ENCODE measurements at regions not wholly inside any gene's neighbourhood (a gene's known extent, or its start where the extent isn't known, plus 50 kb on each side); places are given as distances from the start of the nearest gene placed in this dataset.

GRCh38 chr13:68846663-68847062 lies 1261.0 kb upstream of the ATXN8OS start:
- Histone ChIP-seq H2BK120ac (replicated peaks; ENCODE audit: low read depth, low read length) (no peak overlapping the region), H3K23me2 (ENCODE audit: low read depth, low read length) (no peaks in the 10 kb centered on the region), H3K79me1 (ENCODE audit: low read depth, low read length) (no peaks in the 10 kb centered on the region), H4K8ac (ENCODE audit: extremely low read depth, insufficient read depth, low read length) (no peak overlapping the region), H4K91ac (replicated peaks; ENCODE audit: insufficient read length, low read length) (no peak overlapping the region), H3K14ac (ENCODE audit: insufficient read length) (no peak overlapping the region), H3K9me3 (ENCODE audit: insufficient read depth in 2 of 2, low read depth in 1 of 2, low read length in 1 of 2) (peaks cover 3 to 7% of the 10 kb centered on the region in 2 experiments; a peak in 1 of 4 replicates), H2AK5ac (ENCODE audit: low read depth, low read length) (no peak overlapping the region), H3K4ac (replicated peaks; ENCODE audit: insufficient read length, low read depth, low read length) (no peak overlapping the region), H3K23ac (ENCODE audit: insufficient read length) (no peak overlapping the region), H3K9ac (replicated peaks in 1 of 4; ENCODE audit: extremely low read depth in 1 of 4, low read depth in 3 of 4, low read length in 3 of 4) (no peak overlapping the region), H3K4me3 (ENCODE audit: extremely low read depth in 1 of 4, insufficient read depth in 2 of 4, low read depth in 3 of 4, low read length in 4 of 4) (no peak overlapping the region), H3K18ac (ENCODE audit: extremely low read depth, low read length) (no peak overlapping the region), H2BK20ac (ENCODE audit: low read length) (no peak overlapping the region), H3K4me1 (replicated peaks in 1 of 4; ENCODE audit: control insufficient read depth in 3 of 4, insufficient read depth in 4 of 4, low read length in 3 of 4) (no peaks in the 10 kb centered on the region), H2BK5ac (ENCODE audit: low read depth, low read length) (no peak overlapping the region), H3K4me2 (ENCODE audit: insufficient read depth in 1 of 2, low read depth in 2 of 2, low read length in 2 of 2) (no peak overlapping the region), H4K5ac (ENCODE audit: insufficient read length, low read depth, low read length) (no peak overlapping the region), H2BK12ac (ENCODE audit: low read depth, low read length) (no peak overlapping the region), H3K27me3 (replicated peaks in 1 of 4; ENCODE audit: control insufficient read depth in 3 of 4, extremely low read depth in 1 of 4, insufficient read depth in 3 of 4, low read length in 3 of 4) (no peaks in the 10 kb centered on the region), H3K27ac (ENCODE audit: low read depth, low read length) (no peak overlapping the region), H2AFZ (ENCODE audit: low read length) (peak overlapping the region; percentile 32; the same call in 1 of the 2 replicates), H3K79me2 (ENCODE audit: control insufficient read depth in 1 of 2, insufficient read depth in 2 of 2, low read length in 2 of 2) (no peaks in the 10 kb centered on the region), H2BK15ac (ENCODE audit: low read length) (no peak overlapping the region), H3K56ac (replicated peaks; ENCODE audit: insufficient read length, low read depth, low read length) (no peak overlapping the region), H4K20me1 (replicated peaks in 1 of 2; ENCODE audit: control insufficient read depth in 1 of 2, insufficient read depth in 2 of 2, low read length in 2 of 2) (no peaks in the 10 kb centered on the region), H3K36me3 (ENCODE audit: control insufficient read depth in 2 of 4, insufficient read depth in 4 of 4, low read length in 3 of 4) (peaks cover 0 to 2% (median 0%) of the 10 kb centered on the region in 4 experiments; a peak in 2 of 8 replicates)
- POLR2A ChIA-PET (ENCODE audit: partially characterized antibody): no interaction called here
- WGBS, 2 experiments (ENCODE audit: extremely low coverage in 1 of 2, insufficient coverage in 1 of 2, insufficient read length in 1 of 2, insufficient replicate concordance in 2 of 2, low coverage in 1 of 2, low lambda C conversion rate in 2 of 2, missing lambda C conversion rate in 1 of 2): 92% methylated on average over 1 of the region's 1 CpG; no CpG with 5 or more reads in 1 of the 2 experiments
- FAIRE-seq (no peak), DNase-seq (ENCODE audit: low read depth in 1 of 2, low spot score in 2 of 2) (no peak)
- CTCF ChIA-PET (ENCODE audit: partially characterized antibody): no interaction called here
- no peak for TF ChIP-seq YY1 (IDR thresholded peaks at IDR 0.05; ENCODE audit: low read depth, low read length)
- no peak for TF ChIP-seq BRCA1 (IDR thresholded peaks at IDR 0.05; ENCODE audit: low read depth, low read length)
- no peak for TF ChIP-seq NRF1 (IDR thresholded peaks at IDR 0.05; ENCODE audit: low read depth, low read length)
- no peak for TF ChIP-seq CHD1 (IDR thresholded peaks at IDR 0.05; ENCODE audit: low read depth, low read length)
- no peak for TF ChIP-seq TBP (IDR thresholded peaks at IDR 0.05; ENCODE audit: low read depth, low read length)
- no peak for TF ChIP-seq RFX5 (IDR thresholded peaks at IDR 0.05; ENCODE audit: borderline replicate concordance, low read depth, low read length)
- TF ChIP-seq KDM1A (IDR thresholded peaks at IDR 0.05; ENCODE audit: borderline replicate concordance, low read length): no peak
- no peak for TF ChIP-seq TAF7 (optimal IDR thresholded peaks at IDR 0.05; ENCODE audit: borderline replicate concordance, low read depth, low read length)
- TF ChIP-seq ATF3 (IDR thresholded peaks at IDR 0.05; ENCODE audit: insufficient read depth, low read depth, low read length): no peak
- no peak for TF ChIP-seq SIX5 (IDR thresholded peaks at IDR 0.05; ENCODE audit: low read depth, low read length)
- TF ChIP-seq EGR1 (IDR thresholded peaks at IDR 0.05; ENCODE audit: borderline replicate concordance, low read depth, low read length): no peak
- no peak for TF ChIP-seq ZNF274 (IDR thresholded peaks at IDR 0.05; ENCODE audit: borderline replicate concordance, extremely low read depth, low read length)
- TF ChIP-seq CTCF (IDR thresholded peaks at IDR 0.05; ENCODE audit: control extremely low read depth in 1 of 3, insufficient read depth in 1 of 3, low read depth in 1 of 3, low read length in 3 of 3): no peak

All from H1 (cell line).